NOMO-1 (cell line): ENCODE measurements at regions not wholly inside any gene's neighbourhood (a gene's known extent, or its start where the extent isn't known, plus 50 kb on each side); places are given as distances from the start of the nearest gene placed in this dataset.
"Not testable (repeated sequence)": the region's sequence is repeated elsewhere in the genome, so short reads cannot be mapped to it uniquely, and the experiment has no call there.

Experiments used
- DNase-seq, 2 experiments: peaks; one replicate each; lab custom pipeline; 2025; ENCODE audit not compliant: unreplicated experiment in 2 of 2; lab: John Stamatoyannopoulos, UW

GRCh38 chr10:30534465-30535144 is 94.9 kb downstream of the LYZL2 start:
- peak; percentile 46 to 75 for DNase-seq

GRCh38 chr10:30531751-30532530 is 97.6 kb downstream of the LYZL2 start:
- peak; percentile 28 to 52 for DNase-seq

DNA sequence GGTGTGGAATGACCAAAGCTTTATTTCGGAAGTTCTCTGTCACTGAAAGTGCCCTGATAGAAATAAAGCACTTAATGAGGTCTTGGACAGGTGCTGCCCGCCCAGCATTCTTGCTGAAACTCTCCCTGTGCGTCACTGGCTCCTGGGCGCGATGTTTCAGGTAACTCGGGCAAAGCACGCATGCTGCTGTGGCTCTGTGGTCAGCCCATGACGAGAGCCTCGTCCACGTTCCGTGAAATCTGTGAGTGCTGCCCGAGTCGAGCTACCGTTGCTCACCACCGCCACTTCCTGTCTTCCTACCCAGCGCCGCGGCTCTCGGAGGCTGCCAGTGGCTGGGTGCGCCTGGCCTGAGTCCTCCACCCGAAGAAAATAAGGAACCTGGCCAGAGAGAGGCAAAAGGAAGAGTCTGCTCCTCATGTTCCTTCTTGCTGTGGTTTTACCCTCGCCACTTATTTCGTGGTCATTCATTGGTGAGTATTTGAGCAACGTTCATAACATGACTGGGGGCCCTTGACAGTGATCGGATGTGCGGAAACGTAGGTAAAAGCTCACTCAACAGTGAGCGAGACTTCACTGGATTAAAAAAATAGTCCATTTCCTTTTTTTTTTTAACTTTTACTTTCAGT is 95.5 kb downstream of the MAP3K8 start:
- DNase-seq: peak; percentile 98 to 99

DNA sequence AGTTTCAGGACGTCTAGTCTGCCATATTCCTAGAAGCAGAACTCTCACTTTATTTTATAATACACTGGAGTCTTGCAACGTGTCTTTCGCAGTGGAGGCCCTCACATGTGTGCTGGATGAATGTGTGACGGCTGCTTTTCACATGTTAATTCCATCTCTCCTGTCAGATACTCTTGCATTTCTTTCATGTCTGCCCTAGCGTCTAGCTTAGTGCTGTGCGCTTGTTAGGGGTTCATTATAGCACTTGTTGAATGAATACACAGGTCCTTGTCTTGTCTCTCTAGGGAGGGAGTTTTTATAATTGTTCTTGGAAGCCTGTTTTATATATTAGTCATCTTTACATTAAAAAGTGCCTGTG is 94.4 kb downstream of the MAP3K8 start:
- DNase-seq: no peak

DNA sequence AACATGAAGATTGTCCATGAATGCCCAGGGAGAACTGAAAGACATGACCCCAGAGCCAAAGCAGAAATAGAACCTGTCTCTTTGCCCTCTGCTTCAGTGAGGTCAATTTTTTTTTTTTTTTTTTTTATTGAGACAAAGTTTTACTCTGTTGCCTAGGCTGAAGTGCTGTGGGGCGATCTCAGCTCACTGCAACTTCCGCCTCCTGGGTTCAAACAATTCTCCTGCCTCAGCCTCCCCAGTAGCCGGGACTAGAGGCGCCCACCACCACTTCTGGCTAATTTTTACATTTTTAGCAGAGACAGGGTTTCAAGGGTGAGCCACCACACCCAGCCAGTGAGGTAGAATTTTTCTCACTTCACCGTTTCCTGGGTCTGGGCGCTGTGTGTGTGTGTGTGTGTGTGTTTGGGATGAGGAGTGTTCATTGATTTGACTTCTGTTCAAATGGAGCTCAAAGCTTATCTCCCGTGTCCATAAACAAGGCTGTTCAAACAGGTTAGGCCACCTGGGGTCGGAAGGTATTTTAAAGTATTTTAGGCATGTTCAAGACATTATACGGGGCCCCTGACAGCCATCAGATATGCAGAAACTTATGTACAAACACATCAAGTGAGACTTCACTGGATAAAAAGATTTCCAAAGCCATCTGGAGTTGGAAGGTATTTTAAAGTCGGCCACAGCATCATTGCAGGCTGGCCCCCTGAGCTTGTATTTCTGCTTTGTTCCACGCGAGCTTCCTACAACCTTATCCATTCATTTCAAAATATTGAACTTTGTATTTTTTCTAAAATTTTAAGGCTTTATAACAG is 93.8 kb downstream of the MAP3K8 start:
- no peak for DNase-seq

DNA sequence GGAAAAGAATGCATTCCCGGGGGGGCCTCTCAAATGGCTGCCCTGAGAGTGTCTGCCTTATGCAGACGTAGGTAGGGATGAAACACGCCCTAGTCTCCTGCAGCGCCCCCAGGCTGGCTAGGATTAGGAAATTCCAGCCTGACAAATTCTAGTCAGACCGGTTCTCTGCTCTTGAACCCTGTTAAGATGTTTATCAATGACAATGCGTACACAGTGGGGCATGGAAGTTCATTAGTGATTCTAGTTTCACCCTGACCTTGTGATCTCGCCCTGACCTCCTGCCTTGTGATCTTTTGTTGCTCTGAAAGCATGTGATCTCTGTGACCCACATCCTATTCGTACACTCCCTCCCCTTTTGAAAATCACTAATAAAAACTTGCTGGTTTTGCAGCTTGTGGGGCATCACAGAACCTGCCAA is 88.7 kb downstream of the MAP3K8 start:
- not testable (repeated sequence) for DNase-seq

DNA sequence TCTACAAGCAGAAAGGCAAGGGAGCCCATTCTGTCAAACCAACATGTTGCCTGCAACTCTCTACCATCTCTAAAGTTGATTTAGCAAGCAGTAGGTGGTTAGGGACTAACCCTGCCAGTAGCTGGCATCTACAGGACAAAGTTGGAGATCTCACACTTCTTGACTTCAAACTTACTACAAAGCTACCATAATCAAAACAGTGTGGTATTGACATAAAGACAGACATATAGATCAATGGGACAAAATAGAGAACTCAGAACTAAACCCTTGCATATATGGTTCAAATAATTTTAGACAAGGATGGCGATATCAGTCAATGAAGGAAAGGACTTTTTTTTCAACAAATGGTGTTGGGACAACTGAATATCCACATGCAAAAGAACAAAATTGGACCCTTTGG is 84.9 kb downstream of the MAP3K8 start:
- no peak for DNase-seq
